ENCODE measurements at regions not wholly inside any gene's neighbourhood (a gene's known extent, or its start where the extent isn't known, plus 50 kb on each side); places are given as distances from the start of the nearest gene placed in this dataset.

DNA sequence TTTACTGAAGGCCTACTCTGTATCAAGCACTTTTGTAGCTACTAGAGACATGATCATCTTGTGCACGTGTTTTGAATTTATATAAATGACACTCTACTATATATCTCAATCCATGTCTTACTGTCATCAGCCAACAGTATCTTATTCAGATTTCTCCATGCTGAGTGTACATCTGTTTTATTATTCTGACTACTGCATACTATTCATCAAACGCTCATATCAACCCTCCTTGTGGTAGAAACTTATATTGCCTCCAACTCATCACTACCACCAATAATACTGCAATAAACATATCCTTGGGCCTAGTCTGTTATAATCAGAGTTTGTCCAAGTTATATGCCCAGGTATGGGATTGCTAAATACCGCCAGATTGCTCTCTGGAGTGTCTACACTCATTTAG, 81.6 kb upstream of the IRF2BP2 start:
- WGBS, 2 donors (ENCODE audit: low coverage in 1 of 2), result 58 to 70% methylated on average over 3 of the region's 3 CpGs

DNA sequence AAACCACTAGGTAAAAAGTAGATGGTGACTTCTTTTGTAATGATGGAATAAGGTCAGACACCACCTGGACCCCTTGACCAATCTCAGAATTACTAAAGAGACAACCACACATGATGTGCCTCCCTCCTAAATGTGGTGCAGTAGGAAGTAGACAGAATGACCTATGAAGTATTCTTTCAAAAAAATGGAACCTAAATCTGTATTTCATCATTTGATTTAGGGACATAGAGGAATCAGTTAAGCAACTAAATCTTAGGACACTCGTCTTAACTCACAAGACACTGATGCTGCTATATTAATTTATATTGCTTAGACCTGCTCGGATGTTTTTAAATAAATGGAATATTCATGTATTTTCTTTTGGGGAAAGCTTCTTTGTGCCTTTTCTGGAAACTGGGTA, 80.9 kb upstream of the IRF2BP2 start:
- no peak overlapping the region for H3K4me3 ChIP-seq
- H3K9me3 ChIP-seq, result no peaks in the 10 kb centered on the region
- no peaks in the 10 kb centered on the region for H3K27me3 ChIP-seq
- no peak for ATAC-seq
- H3K4me1 ChIP-seq, result peaks cover 0 to 9% (median 0%) of the 10 kb centered on the region in 3 donors
- TF ChIP-seq EP300 (IDR thresholded peaks at IDR 0.05) (no peak), CTCF (IDR thresholded peaks at IDR 0.05) (no peak), POLR2AphosphoS5 (IDR thresholded peaks at IDR 0.05) (no peak), POLR2A (IDR thresholded peaks at IDR 0.05) (no peak)
- H3K27ac ChIP-seq, result no peak overlapping the region
- WGBS, 2 donors (ENCODE audit: low coverage in 1 of 2), result 69 to 76% methylated on average over 2 of the region's 2 CpGs
- no peaks in the 10 kb centered on the region for H3K36me3 ChIP-seq

More for the DNA sequence above, 81.6 kb upstream of the IRF2BP2 start:
- H3K4me1 ChIP-seq, result peaks cover 0 to 9% (median 0%) of the 10 kb centered on the region in 3 donors
- no peak for ATAC-seq
- no peak overlapping the region for H3K27ac ChIP-seq
- no peaks in the 10 kb centered on the region for H3K27me3 ChIP-seq
- no peaks in the 10 kb centered on the region for H3K36me3 ChIP-seq
- TF ChIP-seq POLR2AphosphoS5 (IDR thresholded peaks at IDR 0.05), result no peak
- no peak for TF ChIP-seq EP300 (IDR thresholded peaks at IDR 0.05)
- TF ChIP-seq POLR2A (IDR thresholded peaks at IDR 0.05), result no peak
- no peak for TF ChIP-seq CTCF (IDR thresholded peaks at IDR 0.05)
- H3K9me3 ChIP-seq, result no peaks in the 10 kb centered on the region
- no peak overlapping the region for H3K4me3 ChIP-seq

DNA sequence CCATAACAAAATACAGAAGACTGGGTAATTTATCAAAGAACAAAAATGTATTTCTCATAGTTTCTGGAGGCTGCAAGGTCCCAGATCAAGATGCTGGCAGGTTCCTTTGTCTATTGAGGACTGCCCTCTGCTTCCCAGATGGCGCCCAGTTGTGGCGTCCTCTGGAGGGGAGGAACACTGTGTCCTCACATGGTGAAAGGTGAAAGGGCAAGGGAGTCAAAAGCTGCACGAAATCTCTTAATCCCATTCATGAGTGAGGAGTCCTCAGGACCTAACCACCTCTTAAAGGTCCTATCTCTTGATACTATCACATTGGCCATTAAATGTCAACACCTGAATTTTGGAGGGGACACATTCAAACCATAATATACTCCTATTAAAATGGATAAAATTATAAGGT, 79.3 kb upstream of the IRF2BP2 start:
- TF ChIP-seq POLR2AphosphoS5 (IDR thresholded peaks at IDR 0.05) (no peak), EP300 (IDR thresholded peaks at IDR 0.05) (no peak), POLR2A (IDR thresholded peaks at IDR 0.05) (no peak), CTCF (IDR thresholded peaks at IDR 0.05) (no peak)
- Histone ChIP-seq H3K36me3 (no peaks in the 10 kb centered on the region), H3K27ac (no peak overlapping the region), H3K4me3 (no peak overlapping the region), H3K27me3 (no peaks in the 10 kb centered on the region), H3K4me1 (peaks cover 3 to 14% (median 4%) of the 10 kb centered on the region in 3 donors), H3K9me3 (no peaks in the 10 kb centered on the region)
- no peak for ATAC-seq
- WGBS, 2 donors (ENCODE audit: low coverage in 1 of 2), result 68% methylated on average over 3 of the region's 3 CpGs; no CpG with 5 or more reads in 1 of the 2 donors

- TF ChIP-seq POLR2AphosphoS5 (IDR thresholded peaks at IDR 0.05) (no peak), POLR2A (IDR thresholded peaks at IDR 0.05) (no peak), EP300 (IDR thresholded peaks at IDR 0.05) (no peak), CTCF (IDR thresholded peaks at IDR 0.05) (no peak)
- peak overlapping the region in 1 of 4 donors; percentile 68 for H3K27ac ChIP-seq
- WGBS, 2 donors (ENCODE audit: low coverage in 1 of 2), result 8 to 20% methylated on average over 2 of the region's 2 CpGs
- no peak overlapping the region for H3K4me3 ChIP-seq
- H3K9me3 ChIP-seq, result no peaks in the 10 kb centered on the region
- no peaks in the 10 kb centered on the region for H3K27me3 ChIP-seq
- peaks cover 5 to 17% (median 13%) of the 10 kb centered on the region in 3 donors for H3K4me1 ChIP-seq
- no peaks in the 10 kb centered on the region for H3K36me3 ChIP-seq
- no peak for ATAC-seq
Observed at GRCh38 chr1:234687011-234687410, 77.0 kb upstream of the IRF2BP2 start.

GRCh38 chr1:234686035-234686434, 76.1 kb upstream of the IRF2BP2 start:
- Histone ChIP-seq H3K4me1 (peaks cover 5 to 17% (median 13%) of the 10 kb centered on the region in 3 donors), H3K36me3 (no peaks in the 10 kb centered on the region), H3K27ac (peak overlapping the region in 1 of 4 donors; percentile 68), H3K4me3 (no peak overlapping the region), H3K27me3 (no peaks in the 10 kb centered on the region), H3K9me3 (no peaks in the 10 kb centered on the region)
- 92 to 100% methylated on average over 1 of the region's 1 CpG for WGBS, 2 donors (ENCODE audit: low coverage in 1 of 2)
- TF ChIP-seq POLR2AphosphoS5 (IDR thresholded peaks at IDR 0.05), result no peak
- TF ChIP-seq EP300 (IDR thresholded peaks at IDR 0.05), result no peak
- no peak for TF ChIP-seq CTCF (IDR thresholded peaks at IDR 0.05)
- TF ChIP-seq POLR2A (IDR thresholded peaks at IDR 0.05), result no peak
- ATAC-seq, result no peak
